AG04450 (cell line): ENCODE measurements at regions not wholly inside any gene's neighbourhood (a gene's known extent, or its start where the extent isn't known, plus 50 kb on each side); places are given as distances from the start of the nearest gene placed in this dataset.

ENCODE experiments used
- CTCF ChIA-PET: fragments of 300-600, 350-600 bp; formaldehyde crosslinking; extraction: SDS; loops from one replicate; lab custom pipeline; 2022; ENCODE audit warnings: antibody characterized with exemption, inconsistent platforms; lab: Charles Lee
- POLR2A ChIA-PET: fragments of 350-600 bp; formaldehyde crosslinking; extraction: SDS; loops from one replicate; lab custom pipeline; 2021; ENCODE audit warnings: antibody characterized with exemption, inconsistent platforms; lab: Yijun Ruan, JAX
- DNase-seq: peaks from one replicate; pipeline ENCODE4 v3.0.0-alpha.2; 2011; ENCODE audit warnings: low read depth, low spot score
- H3K27ac ChIP-seq: one replicate; pipeline ENCODE4 v1.5.1; 2012; ENCODE audit warnings: low read depth, low read length, control low read depth
- H3K27me3 ChIP-seq: one replicate; pipeline ENCODE4 v1.6.0; 2012; ENCODE audit warnings: low read length; ENCODE audit not compliant: control insufficient read depth, insufficient read depth
- H3K4me3 ChIP-seq: 2 replicates; pipeline ENCODE4 v1.5.1; 2011; ENCODE audit warnings: mild to moderate bottlenecking, low read depth, low read length, control low read depth
- H3K9me3 ChIP-seq: 2 replicates; pipeline ENCODE4 v1.5.1; 2012; ENCODE audit warnings: low read length; ENCODE audit not compliant: control insufficient read depth, insufficient read depth
- CTCF ChIP-seq: IDR thresholded peaks from 2 replicates; pipeline ENCODE4 v1.5.1; 2011; ENCODE audit warnings: low read depth, low read length, control low read depth, inconsistent platforms

- Histone ChIP-seq H3K4me3 (no peak overlapping the region), H3K9me3 (peaks cover 5% of the 10 kb centered on the region), H3K27me3 (no peaks in the 10 kb centered on the region), H3K27ac (no peak overlapping the region)
- ChIA-PET POLR2A (no interaction called here), CTCF (no interaction called here)
- TF ChIP-seq CTCF: no peak
- DNase-seq: no peak
These were observed 253.2 kb downstream of the NEDD1 start for GRCh38 chr12:97160277-97160676.

- TF ChIP-seq CTCF: no peak
- Histone ChIP-seq H3K27me3 (no peaks in the 10 kb centered on the region), H3K4me3 (no peak overlapping the region), H3K27ac (no peak overlapping the region), H3K9me3 (peaks cover 9% of the 10 kb centered on the region)
- no peak for DNase-seq
- ChIA-PET CTCF (no interaction called here), POLR2A (no interaction called here)
These were observed 255.1 kb downstream of the NEDD1 start for GRCh38 chr12:97162173-97162572.

GRCh38 chr12:97164936-97165335, 257.9 kb downstream of the NEDD1 start:
- POLR2A ChIA-PET: no interaction called here
- no peak for DNase-seq
- no peak overlapping the region for H3K27ac ChIP-seq
- no peaks in the 10 kb centered on the region for H3K27me3 ChIP-seq
- CTCF ChIA-PET: no interaction called here
- H3K9me3 ChIP-seq: peaks cover 9% of the 10 kb centered on the region
- no peak overlapping the region for H3K4me3 ChIP-seq
- TF ChIP-seq CTCF: no peak

GRCh38 chr12:97167598-97167997, 260.5 kb downstream of the NEDD1 start:
- TF ChIP-seq CTCF: no peak
- CTCF ChIA-PET: no interaction called here
- POLR2A ChIA-PET: no interaction called here

GRCh38 chr12:97168804-97169203, 261.7 kb downstream of the NEDD1 start:
- ChIA-PET CTCF (no interaction called here), POLR2A (no interaction called here)
- no peak for DNase-seq
- TF ChIP-seq CTCF: no peak
- Histone ChIP-seq H3K4me3 (no peak overlapping the region), H3K27ac (no peak overlapping the region), H3K27me3 (no peaks in the 10 kb centered on the region), H3K9me3 (peaks cover 4% of the 10 kb centered on the region; the same call in 1 of the 2 replicates)

More at GRCh38 chr12:97167598-97167997, 260.5 kb downstream of the NEDD1 start:
- Histone ChIP-seq H3K27me3 (no peaks in the 10 kb centered on the region), H3K9me3 (peaks cover 9% of the 10 kb centered on the region), H3K27ac (no peak overlapping the region), H3K4me3 (no peak overlapping the region)
- no peak for DNase-seq
